Ishikawa (cell line): ENCODE measurements at regions not wholly inside any gene's neighbourhood (a gene's known extent, or its start where the extent isn't known, plus 50 kb on each side); places are given as distances from the start of the nearest gene placed in this dataset.

Experiments
- EP300 ChIP-seq: IDR thresholded peaks from 2 replicates; pipeline ENCODE4 v1.6.1; 2012; ENCODE audit warnings: borderline replicate concordance
- RAD21 ChIP-seq: IDR thresholded peaks from 2 replicates; pipeline ENCODE4 v1.6.1; 2012; ENCODE audit warnings: low read depth
- TAF1 ChIP-seq: IDR thresholded peaks from 2 replicates; pipeline ENCODE4 v1.6.1; 2012; ENCODE audit warnings: low read depth, mild to moderate bottlenecking
- YY1 ChIP-seq: IDR thresholded peaks from 2 replicates; pipeline ENCODE4 v1.6.1; 2012; ENCODE audit warnings: low read depth
- TF ChIP-seq, protein P1 (sequence below): IDR thresholded peaks from 2 replicates; pipeline ENCODE4 v1.6.1; 2012
- TF ChIP-seq, protein P2 (sequence below): IDR thresholded peaks from 2 replicates; pipeline ENCODE4 v1.6.1; 2012; ENCODE audit warnings: low read depth, mild to moderate bottlenecking
- TF ChIP-seq, protein P3 (sequence below): IDR thresholded peaks from 2 replicates; pipeline ENCODE4 v1.6.1; 2012

- no peak for TF ChIP-seq EP300
- TF ChIP-seq, protein P1, sequence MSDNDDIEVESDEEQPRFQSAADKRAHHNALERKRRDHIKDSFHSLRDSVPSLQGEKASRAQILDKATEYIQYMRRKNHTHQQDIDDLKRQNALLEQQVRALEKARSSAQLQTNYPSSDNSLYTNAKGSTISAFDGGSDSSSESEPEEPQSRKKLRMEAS, result no peak
- no peak for TF ChIP-seq YY1
- TF ChIP-seq, protein P2, sequence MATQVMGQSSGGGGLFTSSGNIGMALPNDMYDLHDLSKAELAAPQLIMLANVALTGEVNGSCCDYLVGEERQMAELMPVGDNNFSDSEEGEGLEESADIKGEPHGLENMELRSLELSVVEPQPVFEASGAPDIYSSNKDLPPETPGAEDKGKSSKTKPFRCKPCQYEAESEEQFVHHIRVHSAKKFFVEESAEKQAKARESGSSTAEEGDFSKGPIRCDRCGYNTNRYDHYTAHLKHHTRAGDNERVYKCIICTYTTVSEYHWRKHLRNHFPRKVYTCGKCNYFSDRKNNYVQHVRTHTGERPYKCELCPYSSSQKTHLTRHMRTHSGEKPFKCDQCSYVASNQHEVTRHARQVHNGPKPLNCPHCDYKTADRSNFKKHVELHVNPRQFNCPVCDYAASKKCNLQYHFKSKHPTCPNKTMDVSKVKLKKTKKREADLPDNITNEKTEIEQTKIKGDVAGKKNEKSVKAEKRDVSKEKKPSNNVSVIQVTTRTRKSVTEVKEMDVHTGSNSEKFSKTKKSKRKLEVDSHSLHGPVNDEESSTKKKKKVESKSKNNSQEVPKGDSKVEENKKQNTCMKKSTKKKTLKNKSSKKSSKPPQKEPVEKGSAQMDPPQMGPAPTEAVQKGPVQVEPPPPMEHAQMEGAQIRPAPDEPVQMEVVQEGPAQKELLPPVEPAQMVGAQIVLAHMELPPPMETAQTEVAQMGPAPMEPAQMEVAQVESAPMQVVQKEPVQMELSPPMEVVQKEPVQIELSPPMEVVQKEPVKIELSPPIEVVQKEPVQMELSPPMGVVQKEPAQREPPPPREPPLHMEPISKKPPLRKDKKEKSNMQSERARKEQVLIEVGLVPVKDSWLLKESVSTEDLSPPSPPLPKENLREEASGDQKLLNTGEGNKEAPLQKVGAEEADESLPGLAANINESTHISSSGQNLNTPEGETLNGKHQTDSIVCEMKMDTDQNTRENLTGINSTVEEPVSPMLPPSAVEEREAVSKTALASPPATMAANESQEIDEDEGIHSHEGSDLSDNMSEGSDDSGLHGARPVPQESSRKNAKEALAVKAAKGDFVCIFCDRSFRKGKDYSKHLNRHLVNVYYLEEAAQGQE, result no peak
- no peak for TF ChIP-seq RAD21
- no peak for TF ChIP-seq TAF1
- TF ChIP-seq, protein P3, sequence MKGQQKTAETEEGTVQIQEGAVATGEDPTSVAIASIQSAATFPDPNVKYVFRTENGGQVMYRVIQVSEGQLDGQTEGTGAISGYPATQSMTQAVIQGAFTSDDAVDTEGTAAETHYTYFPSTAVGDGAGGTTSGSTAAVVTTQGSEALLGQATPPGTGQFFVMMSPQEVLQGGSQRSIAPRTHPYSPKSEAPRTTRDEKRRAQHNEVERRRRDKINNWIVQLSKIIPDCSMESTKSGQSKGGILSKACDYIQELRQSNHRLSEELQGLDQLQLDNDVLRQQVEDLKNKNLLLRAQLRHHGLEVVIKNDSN, result no peak
These were observed 508.4 kb upstream of the LUZP2 start for GRCh38 chr11:23988381-23989006.
